Urinary bladder (tissue), 3 donors: ENCODE measurements at regions not wholly inside any gene's neighbourhood (a gene's known extent, or its start where the extent isn't known, plus 50 kb on each side); places are given as distances from the start of the nearest gene placed in this dataset.

Experiments
- DNase-seq: peaks from one replicate; pipeline ENCODE4 v3.0.0-alpha.2; 2015; ENCODE audit errors: extremely low spot score
- H3K27ac ChIP-seq: one replicate; pipeline ENCODE4 v1.5.1; 2013; ENCODE audit warnings: low read depth, mild to moderate bottlenecking, moderate library complexity
- H3K36me3 ChIP-seq: one replicate; pipeline ENCODE4 v1.6.1; 2013; ENCODE audit warnings: mild to moderate bottlenecking, moderate library complexity; ENCODE audit not compliant: insufficient read depth
- H3K4me1 ChIP-seq: one replicate; pipeline ENCODE4 v1.6.1; 2013; ENCODE audit warnings: mild to moderate bottlenecking, moderate library complexity; ENCODE audit not compliant: insufficient read depth
- H3K4me3 ChIP-seq: one replicate; pipeline ENCODE4 v1.5.1; 2013; ENCODE audit warnings: low read depth, low read length
- WGBS: extraction: QIAGEN DNeasy Blood & Tissue Kit; methylation state at CpG from one replicate; pipeline ENCODE4 v1.1.7; 2013; 5-methylcytosine and 5-hydroxymethylcytosine counted together
- donor health status: healthy with polysubstance abuse.
- donor health status: healthy.

- no peaks in the 10 kb centered on the region for H3K36me3 ChIP-seq
- no peaks in the 10 kb centered on the region for H3K4me1 ChIP-seq
- no peak for DNase-seq
- no peak overlapping the region for H3K27ac ChIP-seq
- no peak overlapping the region for H3K4me3 ChIP-seq
Observed at GRCh38 chr9:99427260-99427659, 205.2 kb downstream of the SEC61B start.

GRCh38 chr9:99430301-99430700, 208.2 kb downstream of the SEC61B start:
- no peak overlapping the region for H3K4me3 ChIP-seq
- no peaks in the 10 kb centered on the region for H3K36me3 ChIP-seq
- no peak overlapping the region for H3K27ac ChIP-seq
- WGBS: 88% methylated on average over 2 of the region's 2 CpGs
- H3K4me1 ChIP-seq: no peaks in the 10 kb centered on the region
- DNase-seq: no peak

- WGBS: 33% methylated on average over 1 of the region's 1 CpG
- Histone ChIP-seq H3K4me1 (no peaks in the 10 kb centered on the region), H3K36me3 (no peaks in the 10 kb centered on the region), H3K4me3 (no peak overlapping the region), H3K27ac (no peak overlapping the region)
- DNase-seq: no peak
Observed at GRCh38 chr9:99431103-99431502, 209.0 kb downstream of the SEC61B start.

GRCh38 chr9:99432075-99432474, 210.0 kb downstream of the SEC61B start:
- Histone ChIP-seq H3K4me3 (no peak overlapping the region), H3K36me3 (no peaks in the 10 kb centered on the region), H3K27ac (no peak overlapping the region), H3K4me1 (no peaks in the 10 kb centered on the region)
- 90% methylated on average over 4 of the region's 4 CpGs for WGBS
- no peak for DNase-seq

GRCh38 chr9:99433095-99433494, 211.0 kb downstream of the SEC61B start:
- Histone ChIP-seq H3K4me3 (no peak overlapping the region), H3K4me1 (no peaks in the 10 kb centered on the region), H3K27ac (no peak overlapping the region), H3K36me3 (no peaks in the 10 kb centered on the region)
- DNase-seq: no peak
- 72% methylated on average over 4 of the region's 4 CpGs for WGBS

GRCh38 chr9:99433555-99433954, 211.5 kb downstream of the SEC61B start:
- 49% methylated on average over 3 of the region's 3 CpGs for WGBS
- no peaks in the 10 kb centered on the region for H3K36me3 ChIP-seq
- H3K4me1 ChIP-seq: no peaks in the 10 kb centered on the region
- DNase-seq: no peak
- no peak overlapping the region for H3K4me3 ChIP-seq
- no peak overlapping the region for H3K27ac ChIP-seq

- whole genome bisulfite sequencing: 79% methylated on average over 5 of the region's 5 CpGs
- Histone ChIP-seq H3K36me3 (no peaks in the 10 kb centered on the region), H3K4me3 (no peak overlapping the region), H3K4me1 (no peaks in the 10 kb centered on the region), H3K27ac (no peak overlapping the region)
- DNase-seq: no peak
Observed at GRCh38 chr9:99436616-99437015, 214.5 kb downstream of the SEC61B start.

GRCh38 chr9:99437145-99437544, 215.1 kb downstream of the SEC61B start:
- Histone ChIP-seq H3K4me1 (no peaks in the 10 kb centered on the region), H3K4me3 (no peak overlapping the region), H3K36me3 (no peaks in the 10 kb centered on the region), H3K27ac (no peak overlapping the region)
- 87% methylated on average over 3 of the region's 3 CpGs for WGBS
- DNase-seq: no peak

- Histone ChIP-seq H3K4me3 (no peak overlapping the region), H3K36me3 (no peaks in the 10 kb centered on the region), H3K27ac (no peak overlapping the region), H3K4me1 (no peaks in the 10 kb centered on the region)
- 95% methylated on average over 2 of the region's 2 CpGs for WGBS
- DNase-seq: no peak
Observed at GRCh38 chr9:99438596-99438995, 216.5 kb downstream of the SEC61B start.

- no peak overlapping the region for H3K4me3 ChIP-seq
- DNase-seq: no peak
Observed at GRCh38 chr9:99441829-99442228, 219.7 kb downstream of the SEC61B start.

GRCh38 chr9:99445371-99445891, 223.3 kb downstream of the SEC61B start:
- Histone ChIP-seq H3K36me3 (no peaks in the 10 kb centered on the region), H3K4me3 (no peak overlapping the region), H3K4me1 (no peaks in the 10 kb centered on the region), H3K27ac (no peak overlapping the region)
- WGBS: 42% methylated on average over 4 of the region's 4 CpGs
- DNase-seq: no peak

More at GRCh38 chr9:99441829-99442228, 219.7 kb downstream of the SEC61B start:
- Histone ChIP-seq H3K27ac (no peak overlapping the region), H3K36me3 (no peaks in the 10 kb centered on the region), H3K4me1 (no peaks in the 10 kb centered on the region)

- no peak overlapping the region for H3K4me3 ChIP-seq
- WGBS: 47% methylated on average over 4 of the region's 4 CpGs
- no peak for DNase-seq
- no peaks in the 10 kb centered on the region for H3K4me1 ChIP-seq
- no peak overlapping the region for H3K27ac ChIP-seq
- no peaks in the 10 kb centered on the region for H3K36me3 ChIP-seq
Observed at GRCh38 chr9:99445920-99446319, 223.8 kb downstream of the SEC61B start.

GRCh38 chr9:99447951-99448350, 225.9 kb downstream of the SEC61B start:
- no peaks in the 10 kb centered on the region for H3K36me3 ChIP-seq
- H3K4me3 ChIP-seq: no peak overlapping the region
- H3K4me1 ChIP-seq: no peaks in the 10 kb centered on the region
- no peak for DNase-seq
- H3K27ac ChIP-seq: no peak overlapping the region

- Histone ChIP-seq H3K4me1 (no peaks in the 10 kb centered on the region), H3K4me3 (no peak overlapping the region), H3K36me3 (no peaks in the 10 kb centered on the region), H3K27ac (no peak overlapping the region)
- 75% methylated on average over 1 of the region's 1 CpG for WGBS
- DNase-seq: no peak
Observed at GRCh38 chr9:99449726-99450125, 227.6 kb downstream of the SEC61B start.

- 28% methylated on average over 4 of the region's 4 CpGs for WGBS
- no peaks in the 10 kb centered on the region for H3K36me3 ChIP-seq
- H3K4me1 ChIP-seq: no peaks in the 10 kb centered on the region
- no peak for DNase-seq
- H3K27ac ChIP-seq: no peak overlapping the region
- no peak overlapping the region for H3K4me3 ChIP-seq
Observed at GRCh38 chr9:99451112-99451606, 229.1 kb downstream of the SEC61B start.
